NCI-H1930 (cell line): ENCODE measurements at regions not wholly inside any gene's neighbourhood (a gene's known extent, or its start where the extent isn't known, plus 50 kb on each side); places are given as distances from the start of the nearest gene placed in this dataset.

Experiments
- DNase-seq, 2 experiments: peaks; one replicate each; lab custom pipeline; 2025; lab: John Stamatoyannopoulos, UW

- no peak for DNase-seq
These were observed 144.0 kb upstream of the MKLN1 start for GRCh38 chr7:131183611-131184119.

GRCh38 chr7:131186816-131187215 is 140.9 kb upstream of the MKLN1 start:
- DNase-seq, result no peak

GRCh38 chr7:131188367-131189339 is 139.0 kb upstream of the MKLN1 start:
- no peak for DNase-seq

- no peak for DNase-seq
These were observed 138.2 kb upstream of the MKLN1 start for GRCh38 chr7:131189488-131189887.

- DNase-seq, result no peak
These were observed 137.5 kb upstream of the MKLN1 start for GRCh38 chr7:131190146-131190545.

GRCh38 chr7:131190581-131190980 is 137.1 kb upstream of the MKLN1 start:
- DNase-seq, result no peak

GRCh38 chr7:131194070-131194865 is 133.4 kb upstream of the MKLN1 start:
- peak; percentile 24 to 39 for DNase-seq

- peak; percentile 86 to 97 for DNase-seq
These were observed 130.9 kb upstream of the MKLN1 start for GRCh38 chr7:131196803-131197202.

- DNase-seq, result no peak
These were observed 129.6 kb upstream of the MKLN1 start for GRCh38 chr7:131197920-131198615.

GRCh38 chr7:131202451-131202850 is 125.2 kb upstream of the MKLN1 start:
- no peak for DNase-seq

- no peak for DNase-seq
These were observed 124.2 kb upstream of the MKLN1 start for GRCh38 chr7:131203291-131203976.

- DNase-seq, result no peak
These were observed 118.9 kb upstream of the MKLN1 start for GRCh38 chr7:131208777-131209176.

- no peak for DNase-seq
These were observed 117.1 kb upstream of the MKLN1 start for GRCh38 chr7:131210618-131211017.

GRCh38 chr7:131211500-131211899 is 116.2 kb upstream of the MKLN1 start:
- DNase-seq, result no peak

- no peak for DNase-seq
These were observed 115.6 kb upstream of the MKLN1 start for GRCh38 chr7:131212114-131212513.

- no peak for DNase-seq
These were observed 108.9 kb upstream of the MKLN1 start for GRCh38 chr7:131218727-131219128.

- no peak for DNase-seq
These were observed 108.2 kb upstream of the MKLN1 start for GRCh38 chr7:131219312-131220041.

- no peak for DNase-seq
These were observed 106.6 kb upstream of the MKLN1 start for GRCh38 chr7:131221061-131221460.

- DNase-seq, result no peak
These were observed 105.5 kb upstream of the MKLN1 start for GRCh38 chr7:131222171-131222570.

GRCh38 chr7:131223151-131223550 is 104.5 kb upstream of the MKLN1 start:
- DNase-seq, result no peak

GRCh38 chr7:131224996-131225395 is 102.7 kb upstream of the MKLN1 start:
- no peak for DNase-seq
